ENCODE measurements at regions not wholly inside any gene's neighbourhood (a gene's known extent, or its start where the extent isn't known, plus 50 kb on each side); places are given as distances from the start of the nearest gene placed in this dataset.

GRCh38 chr4:144399927-144400326 lies 246.0 kb upstream of the HHIP start:
- Histone ChIP-seq H3K9me2 (replicated peaks; ENCODE audit: control insufficient read depth, low read length) (no peaks in the 10 kb centered on the region), H3K4me1 (ENCODE audit: control insufficient read depth, low read length) (no peaks in the 10 kb centered on the region), H3K27me3 (ENCODE audit: control insufficient read depth, low read length) (no peaks in the 10 kb centered on the region), H3K36me3 (ENCODE audit: control insufficient read depth, low read length) (no peaks in the 10 kb centered on the region), H3K27ac (ENCODE audit: low read depth, low read length) (no peak overlapping the region), H3K79me2 (ENCODE audit: control insufficient read depth, low read length) (no peaks in the 10 kb centered on the region), H3K9me3 (ENCODE audit: control insufficient read depth, insufficient read depth, low read length) (no peaks in the 10 kb centered on the region), H4K20me1 (ENCODE audit: control insufficient read depth, insufficient read depth, low read depth, low read length) (no peaks in the 10 kb centered on the region), H3K4me3 (ENCODE audit: low read length) (no peak overlapping the region), H3F3A (ENCODE audit: control insufficient read depth, insufficient read depth) (no peaks in the 10 kb centered on the region), H3K4me2 (ENCODE audit: low read length) (no peak overlapping the region)
- TF ChIP-seq EZH2phosphoT487 (IDR thresholded peaks at IDR 0.05; ENCODE audit: borderline replicate concordance, low read length), result no peak

GRCh38 chr4:144402176-144402575 lies 243.8 kb upstream of the HHIP start:
- H4K20me1 ChIP-seq (ENCODE audit: control insufficient read depth, insufficient read depth, low read depth, low read length), result no peaks in the 10 kb centered on the region
- H3K4me3 ChIP-seq (ENCODE audit: low read length), result no peak overlapping the region
- no peaks in the 10 kb centered on the region for H3K4me1 ChIP-seq (ENCODE audit: control insufficient read depth, low read length)
- H3K36me3 ChIP-seq (ENCODE audit: control insufficient read depth, low read length), result no peaks in the 10 kb centered on the region
- no peaks in the 10 kb centered on the region for H3K79me2 ChIP-seq (ENCODE audit: control insufficient read depth, low read length)
- no peak overlapping the region for H3K27ac ChIP-seq (ENCODE audit: low read depth, low read length)
- no peaks in the 10 kb centered on the region for H3K9me2 ChIP-seq (replicated peaks; ENCODE audit: control insufficient read depth, low read length)
- no peaks in the 10 kb centered on the region for H3K9me3 ChIP-seq (ENCODE audit: control insufficient read depth, insufficient read depth, low read length)
- H3K4me2 ChIP-seq (ENCODE audit: low read length), result no peak overlapping the region
- no peak for TF ChIP-seq EZH2phosphoT487 (IDR thresholded peaks at IDR 0.05; ENCODE audit: borderline replicate concordance, low read length)
- H3K27me3 ChIP-seq (ENCODE audit: control insufficient read depth, low read length), result no peaks in the 10 kb centered on the region
- H3F3A ChIP-seq (ENCODE audit: control insufficient read depth, insufficient read depth), result no peaks in the 10 kb centered on the region

GRCh38 chr4:144402999-144403398 lies 243.0 kb upstream of the HHIP start:
- Histone ChIP-seq H3K79me2 (ENCODE audit: control insufficient read depth, low read length) (no peaks in the 10 kb centered on the region), H3K36me3 (ENCODE audit: control insufficient read depth, low read length) (no peaks in the 10 kb centered on the region), H3K4me3 (ENCODE audit: low read length) (no peak overlapping the region), H4K20me1 (ENCODE audit: control insufficient read depth, insufficient read depth, low read depth, low read length) (no peaks in the 10 kb centered on the region), H3K4me2 (ENCODE audit: low read length) (no peak overlapping the region), H3F3A (ENCODE audit: control insufficient read depth, insufficient read depth) (no peaks in the 10 kb centered on the region), H3K4me1 (ENCODE audit: control insufficient read depth, low read length) (no peaks in the 10 kb centered on the region), H3K27ac (ENCODE audit: low read depth, low read length) (no peak overlapping the region), H3K27me3 (ENCODE audit: control insufficient read depth, low read length) (no peaks in the 10 kb centered on the region), H3K9me2 (replicated peaks; ENCODE audit: control insufficient read depth, low read length) (no peaks in the 10 kb centered on the region), H3K9me3 (ENCODE audit: control insufficient read depth, insufficient read depth, low read length) (no peaks in the 10 kb centered on the region)
- TF ChIP-seq EZH2phosphoT487 (IDR thresholded peaks at IDR 0.05; ENCODE audit: borderline replicate concordance, low read length) (no peak), CTCF (IDR thresholded peaks at IDR 0.05; ENCODE audit: low read depth, low read length, poor library complexity, severe bottlenecking) (no peak)

DNA sequence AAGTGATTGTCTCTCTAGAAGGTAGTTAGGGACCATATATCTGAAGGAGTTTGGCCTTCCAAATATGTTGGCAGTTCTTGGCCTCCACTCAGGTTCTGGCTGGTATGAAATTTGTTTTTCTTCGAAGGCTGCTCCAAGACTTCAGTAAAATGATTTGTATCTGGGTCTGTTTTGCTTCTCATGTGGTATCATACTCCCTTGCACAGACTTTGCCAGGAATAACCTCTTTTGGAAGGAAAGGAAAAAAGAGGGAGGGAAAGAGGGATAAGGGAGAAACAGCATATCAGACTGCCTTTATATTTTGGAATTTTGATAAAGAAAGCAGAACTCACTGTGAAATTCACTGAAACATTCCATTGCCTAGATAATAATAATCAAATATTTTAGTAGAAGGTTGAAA lies 242.1 kb upstream of the HHIP start:
- Histone ChIP-seq H3K27me3 (ENCODE audit: control insufficient read depth, low read length) (no peaks in the 10 kb centered on the region), H3K4me2 (ENCODE audit: low read length) (no peak overlapping the region), H3K36me3 (ENCODE audit: control insufficient read depth, low read length) (no peaks in the 10 kb centered on the region), H3K4me3 (ENCODE audit: low read length) (no peak overlapping the region), H3K9me3 (ENCODE audit: control insufficient read depth, insufficient read depth, low read length) (no peaks in the 10 kb centered on the region), H3K4me1 (ENCODE audit: control insufficient read depth, low read length) (no peaks in the 10 kb centered on the region), H3K79me2 (ENCODE audit: control insufficient read depth, low read length) (no peaks in the 10 kb centered on the region), H3K27ac (ENCODE audit: low read depth, low read length) (no peak overlapping the region), H4K20me1 (ENCODE audit: control insufficient read depth, insufficient read depth, low read depth, low read length) (no peaks in the 10 kb centered on the region), H3F3A (ENCODE audit: control insufficient read depth, insufficient read depth) (no peaks in the 10 kb centered on the region), H3K9me2 (replicated peaks; ENCODE audit: control insufficient read depth, low read length) (no peaks in the 10 kb centered on the region)
- TF ChIP-seq CTCF (IDR thresholded peaks at IDR 0.05; ENCODE audit: low read depth, low read length, poor library complexity, severe bottlenecking) (no peak), EZH2phosphoT487 (IDR thresholded peaks at IDR 0.05; ENCODE audit: borderline replicate concordance, low read length) (no peak)

Measured in DOHH2 (cell line).